H1 (cell line): ENCODE measurements at regions not wholly inside any gene's neighbourhood (a gene's known extent, or its start where the extent isn't known, plus 50 kb on each side); places are given as distances from the start of the nearest gene placed in this dataset.

Experiments
- EGR1 ChIP-seq: IDR thresholded peaks from 2 replicates; pipeline ENCODE4 v1.6.1; 2011; ENCODE audit warnings: low read depth, low read length, borderline replicate concordance
- SIRT6 ChIP-seq: IDR thresholded peaks from one replicate; pipeline ENCODE4 v1.7.1; 2012; ENCODE audit warnings: low read length, inconsistent platforms
- TF ChIP-seq, protein P1 (sequence below): IDR thresholded peaks from 2 replicates; pipeline ENCODE4 v1.6.1; 2011; ENCODE audit warnings: low read length, improper control_type of control experiment

DNA sequence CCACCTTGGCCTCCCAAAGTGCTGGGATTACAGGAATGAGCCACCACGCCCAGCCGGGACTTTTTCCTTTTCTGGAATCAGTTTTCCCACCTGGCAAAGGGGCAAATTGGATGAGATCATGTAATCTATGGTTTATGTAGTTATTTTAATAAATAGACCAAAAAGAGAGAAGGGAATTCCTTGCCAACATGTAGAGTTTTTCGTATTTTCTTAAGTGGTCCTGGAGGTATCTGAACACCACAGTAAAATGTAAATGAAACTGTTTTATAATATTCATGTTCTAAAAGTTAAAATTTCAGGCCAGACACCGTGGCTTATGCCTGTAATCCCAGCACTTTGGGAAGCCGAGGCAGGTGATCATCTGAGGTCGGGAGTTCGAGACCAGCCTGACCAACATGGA is 185.1 kb upstream of the ZNF217 start (continued):
- TF ChIP-seq EGR1, result no peak
- TF ChIP-seq SIRT6, result no peak
- TF ChIP-seq, protein P1, sequence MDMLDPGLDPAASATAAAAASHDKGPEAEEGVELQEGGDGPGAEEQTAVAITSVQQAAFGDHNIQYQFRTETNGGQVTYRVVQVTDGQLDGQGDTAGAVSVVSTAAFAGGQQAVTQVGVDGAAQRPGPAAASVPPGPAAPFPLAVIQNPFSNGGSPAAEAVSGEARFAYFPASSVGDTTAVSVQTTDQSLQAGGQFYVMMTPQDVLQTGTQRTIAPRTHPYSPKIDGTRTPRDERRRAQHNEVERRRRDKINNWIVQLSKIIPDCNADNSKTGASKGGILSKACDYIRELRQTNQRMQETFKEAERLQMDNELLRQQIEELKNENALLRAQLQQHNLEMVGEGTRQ, result no peak
